OCI-LY1 (cell line): ENCODE measurements at regions not wholly inside any gene's neighbourhood (a gene's known extent, or its start where the extent isn't known, plus 50 kb on each side); places are given as distances from the start of the nearest gene placed in this dataset.
"Not testable (repeated sequence)": the region's sequence is repeated elsewhere in the genome, so short reads cannot be mapped to it uniquely, and the experiment has no call there.

Experiments used
- H2AFZ ChIP-seq: fragments of 200-600 bp; sonication (generic), shearing (Covaris generic); 2 replicates; pipeline ENCODE4 v1.6.0; 2014; ENCODE audit warnings: antibody characterized with exemption, mild to moderate bottlenecking, low read length
- H3F3A ChIP-seq: fragments of 200-600 bp; sonication (generic), shearing (Covaris generic); 2 replicates; pipeline ENCODE4 v1.6.0; 2014; ENCODE audit warnings: mild to moderate bottlenecking, antibody characterized with exemption, low read length, moderate library complexity; ENCODE audit not compliant: insufficient read depth
- H3K27ac ChIP-seq: fragments of 200-600 bp; sonication (generic); 2 replicates; pipeline ENCODE4 v1.5.1; 2014; ENCODE audit warnings: low read length, mixed run types, mild to moderate bottlenecking, low read depth; ENCODE audit not compliant: poor library complexity, severe bottlenecking
- H3K27me3 ChIP-seq: fragments of 200-600 bp; sonication (generic); 2 replicates; pipeline ENCODE4 v1.6.0; 2014; ENCODE audit warnings: antibody characterized with exemption, mild to moderate bottlenecking, low read length, moderate library complexity; ENCODE audit not compliant: insufficient read depth
- H3K36me3 ChIP-seq: fragments of 200-600 bp; sonication (generic); 2 replicates; pipeline ENCODE4 v1.6.1; 2014; ENCODE audit warnings: mild to moderate bottlenecking, antibody characterized with exemption, low read length, moderate library complexity, mixed read lengths; ENCODE audit not compliant: insufficient read depth
- H3K4me1 ChIP-seq: fragments of 200-600 bp; sonication (generic); 2 replicates; pipeline ENCODE4 v1.5.1; 2014; ENCODE audit warnings: mild to moderate bottlenecking, low read length, moderate library complexity; ENCODE audit not compliant: insufficient read depth, severe bottlenecking
- H3K4me2 ChIP-seq: fragments of 200-600 bp; sonication (generic), shearing (Covaris generic); 2 replicates; pipeline ENCODE4 v1.6.1; 2014; ENCODE audit warnings: low read length
- H3K4me3 ChIP-seq: fragments of 200-600 bp; sonication (generic); 2 replicates; pipeline ENCODE4 v1.5.1; 2014; ENCODE audit warnings: low read length, low read depth, mild to moderate bottlenecking, mixed read lengths; ENCODE audit not compliant: poor library complexity, severe bottlenecking
- H3K79me2 ChIP-seq: fragments of 200-600 bp; shearing (Covaris generic); 2 replicates; pipeline ENCODE4 v1.6.1; 2016; ENCODE audit warnings: mixed run types, low read length, mixed read lengths; ENCODE audit not compliant: insufficient read depth
- H3K9ac ChIP-seq: fragments of 200-600 bp; sonication (generic), shearing (Covaris generic); 2 replicates; pipeline ENCODE4 v1.6.1; 2014; ENCODE audit warnings: mild to moderate bottlenecking, low read length, mixed read lengths
- H3K9me2 ChIP-seq: fragments of 200-600 bp; sonication (generic), shearing (Covaris generic); 2 replicates; pipeline ENCODE4 v1.6.1; 2014; ENCODE audit warnings: low read depth, mild to moderate bottlenecking, low read length, mixed read lengths
- H3K9me3 ChIP-seq: fragments of 200-600 bp; shearing (Covaris generic); 2 replicates; pipeline ENCODE4 v1.6.1; 2014; ENCODE audit warnings: low read length, mixed read lengths
- H4K20me1 ChIP-seq: fragments of 200-600 bp; sonication (generic), shearing (Covaris generic); 2 replicates; pipeline ENCODE4 v1.6.0; 2016; ENCODE audit warnings: mild to moderate bottlenecking, low read length; ENCODE audit not compliant: insufficient read depth
- CTCF ChIP-seq: fragments of 200-600 bp; sonication (generic), shearing (Covaris generic); IDR thresholded peaks from 2 replicates; pipeline ENCODE4 v1.5.1; 2017; ENCODE audit warnings: mild to moderate bottlenecking, antibody characterized with exemption, low read length, moderate library complexity, mixed read lengths
- EZH2 ChIP-seq: fragments of 200-600 bp; sonication (generic), shearing (Covaris generic); IDR thresholded peaks from 2 replicates; pipeline ENCODE4 v1.8.0; 2017; ENCODE audit warnings: borderline replicate concordance, mixed run types, mild to moderate bottlenecking, antibody characterized with exemption, low read length, moderate library complexity, mixed read lengths

- TF ChIP-seq CTCF = no peak
- no peak for TF ChIP-seq EZH2
- no peaks in the 10 kb centered on the region for H3K9me3 ChIP-seq
- no peaks in the 10 kb centered on the region for H3K36me3 ChIP-seq
- H3K4me3 ChIP-seq = no peak overlapping the region
- H3K4me2 ChIP-seq = no peak overlapping the region
- H3K9me2 ChIP-seq = no peaks in the 10 kb centered on the region
- no peaks in the 10 kb centered on the region for H3F3A ChIP-seq
- H3K27me3 ChIP-seq = no peaks in the 10 kb centered on the region; the same call in 1 of the 2 replicates
- H3K79me2 ChIP-seq = no peaks in the 10 kb centered on the region
- no peak overlapping the region for H3K9ac ChIP-seq
- H4K20me1 ChIP-seq = no peaks in the 10 kb centered on the region
- H2AFZ ChIP-seq = no peak overlapping the region
- H3K4me1 ChIP-seq = no peaks in the 10 kb centered on the region
- H3K27ac ChIP-seq = no peak overlapping the region
Observed at GRCh38 chr16:86857807-86858206, 279.5 kb downstream of the FOXL1 start.

GRCh38 chr16:86858501-86858900 is 280.2 kb downstream of the FOXL1 start:
- Histone ChIP-seq H3K9me2 (no peaks in the 10 kb centered on the region), H3K9me3 (no peaks in the 10 kb centered on the region), H3K36me3 (no peaks in the 10 kb centered on the region), H4K20me1 (no peaks in the 10 kb centered on the region), H3K4me1 (no peaks in the 10 kb centered on the region), H3K9ac (no peak overlapping the region), H3K27ac (no peak overlapping the region), H3K4me2 (no peak overlapping the region), H3K79me2 (no peaks in the 10 kb centered on the region), H2AFZ (no peak overlapping the region), H3F3A (no peaks in the 10 kb centered on the region), H3K4me3 (no peak overlapping the region), H3K27me3 (no peaks in the 10 kb centered on the region; the same call in 1 of the 2 replicates)
- no peak for TF ChIP-seq EZH2
- TF ChIP-seq CTCF = no peak

GRCh38 chr16:86861270-86861858 is 283.0 kb downstream of the FOXL1 start:
- H3K4me2 ChIP-seq, H3K36me3 ChIP-seq, H3K9me2 ChIP-seq, H3F3A ChIP-seq, H4K20me1 ChIP-seq, H3K27me3 ChIP-seq, H3K79me2 ChIP-seq, H3K27ac ChIP-seq, H3K9me3 ChIP-seq, H3K9ac ChIP-seq, H3K4me1 ChIP-seq, H2AFZ ChIP-seq, H3K4me3 ChIP-seq: not testable (repeated sequence)

- no peak overlapping the region for H3K27ac ChIP-seq
- H3K4me3 ChIP-seq = no peak overlapping the region
- no peaks in the 10 kb centered on the region for H4K20me1 ChIP-seq
- no peaks in the 10 kb centered on the region for H3K79me2 ChIP-seq
- no peaks in the 10 kb centered on the region for H3K9me3 ChIP-seq
- no peaks in the 10 kb centered on the region for H3K9me2 ChIP-seq
- TF ChIP-seq EZH2 (no peak), CTCF (no peak)
- H3K4me1 ChIP-seq = no peaks in the 10 kb centered on the region
- no peaks in the 10 kb centered on the region for H3F3A ChIP-seq
- H3K27me3 ChIP-seq = no peaks in the 10 kb centered on the region
- no peak overlapping the region for H2AFZ ChIP-seq
- no peaks in the 10 kb centered on the region for H3K36me3 ChIP-seq
- no peak overlapping the region for H3K4me2 ChIP-seq
- H3K9ac ChIP-seq = no peak overlapping the region
Observed at GRCh38 chr16:86862595-86863280, 284.4 kb downstream of the FOXL1 start.
